RWPE1 (cell line): ENCODE measurements at regions not wholly inside any gene's neighbourhood (a gene's known extent, or its start where the extent isn't known, plus 50 kb on each side); places are given as distances from the start of the nearest gene placed in this dataset.

ENCODE experiments used
- CTCF ChIA-PET: fragments of 350-600 bp; sonication (Branson Sonifier 250); formaldehyde crosslinking; extraction: SDS; loops from one replicate; lab custom pipeline; 2021; lab: Yijun Ruan, JAX
- POLR2A ChIA-PET: fragments of 400-600 bp; formaldehyde crosslinking; extraction: SDS; loops from one replicate; lab custom pipeline; 2020; ENCODE audit warnings: antibody characterized with exemption; ENCODE audit not compliant: low non-redundant PET; lab: Yijun Ruan, JAX
- DNase-seq: peaks from one replicate; pipeline ENCODE4 v3.0.0; 2012; ENCODE audit warnings: low spot score
- H3K27ac ChIP-seq: fragments of 450-650 bp; 2 replicates; pipeline ENCODE4 v1.5.1; 2017
- TF ChIP-seq, protein P1 (sequence below): fragments of 450-650 bp; conservative IDR thresholded peaks from 2 replicates; pipeline ENCODE4 v1.5.1; 2017; ENCODE audit warnings: low read depth, mild to moderate bottlenecking

DNA sequence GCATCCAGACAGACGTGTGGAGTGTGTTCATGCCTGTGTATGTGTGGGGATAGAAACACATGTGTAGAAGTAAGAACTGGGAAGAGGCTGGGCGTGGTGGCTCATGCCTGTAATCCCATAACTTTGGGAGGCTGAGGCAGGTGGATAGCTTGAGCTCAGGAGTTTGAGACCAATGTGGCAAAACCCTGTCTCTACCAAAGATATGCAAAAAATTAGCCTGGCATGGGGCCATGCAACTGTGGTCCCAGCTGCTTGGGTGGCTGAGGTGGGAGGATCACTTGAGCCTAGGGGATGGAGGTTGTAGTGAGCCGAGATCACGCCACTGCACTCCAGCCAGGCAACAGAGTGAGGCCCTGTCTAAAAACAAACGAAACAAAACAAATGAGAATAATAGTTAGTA lies 1166.6 kb downstream of the TBC1D22A start:
- H3K27ac ChIP-seq = no peak overlapping the region
- ChIA-PET CTCF (no interaction called here), POLR2A (no interaction called here)
- TF ChIP-seq, protein P1, sequence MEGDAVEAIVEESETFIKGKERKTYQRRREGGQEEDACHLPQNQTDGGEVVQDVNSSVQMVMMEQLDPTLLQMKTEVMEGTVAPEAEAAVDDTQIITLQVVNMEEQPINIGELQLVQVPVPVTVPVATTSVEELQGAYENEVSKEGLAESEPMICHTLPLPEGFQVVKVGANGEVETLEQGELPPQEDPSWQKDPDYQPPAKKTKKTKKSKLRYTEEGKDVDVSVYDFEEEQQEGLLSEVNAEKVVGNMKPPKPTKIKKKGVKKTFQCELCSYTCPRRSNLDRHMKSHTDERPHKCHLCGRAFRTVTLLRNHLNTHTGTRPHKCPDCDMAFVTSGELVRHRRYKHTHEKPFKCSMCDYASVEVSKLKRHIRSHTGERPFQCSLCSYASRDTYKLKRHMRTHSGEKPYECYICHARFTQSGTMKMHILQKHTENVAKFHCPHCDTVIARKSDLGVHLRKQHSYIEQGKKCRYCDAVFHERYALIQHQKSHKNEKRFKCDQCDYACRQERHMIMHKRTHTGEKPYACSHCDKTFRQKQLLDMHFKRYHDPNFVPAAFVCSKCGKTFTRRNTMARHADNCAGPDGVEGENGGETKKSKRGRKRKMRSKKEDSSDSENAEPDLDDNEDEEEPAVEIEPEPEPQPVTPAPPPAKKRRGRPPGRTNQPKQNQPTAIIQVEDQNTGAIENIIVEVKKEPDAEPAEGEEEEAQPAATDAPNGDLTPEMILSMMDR = no peak
- DNase-seq = no peak

DNA sequence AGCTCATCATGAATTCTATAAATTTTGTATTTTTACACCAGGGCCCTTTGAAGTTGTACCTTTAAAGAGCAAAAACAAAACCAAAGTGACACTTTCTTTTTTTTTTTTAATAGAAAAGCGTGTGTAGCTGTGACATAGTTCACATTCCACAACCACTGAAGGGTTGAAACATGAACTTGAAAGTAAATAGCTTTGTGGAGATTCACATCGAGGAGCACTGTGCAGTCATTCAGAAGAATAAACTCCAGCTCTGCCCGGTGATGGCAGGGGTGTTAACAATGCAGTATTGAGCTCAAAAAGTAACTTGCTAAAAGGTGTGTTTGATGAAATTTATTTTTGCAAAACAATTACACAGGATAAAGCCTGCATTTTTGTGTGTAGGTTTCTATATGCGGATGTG lies 1166.2 kb downstream of the TBC1D22A start:
- TF ChIP-seq, protein P1 = no peak
- POLR2A ChIA-PET = no interaction called here
- DNase-seq = no peak
- no peak overlapping the region for H3K27ac ChIP-seq
- CTCF ChIA-PET = no interaction called here

DNA sequence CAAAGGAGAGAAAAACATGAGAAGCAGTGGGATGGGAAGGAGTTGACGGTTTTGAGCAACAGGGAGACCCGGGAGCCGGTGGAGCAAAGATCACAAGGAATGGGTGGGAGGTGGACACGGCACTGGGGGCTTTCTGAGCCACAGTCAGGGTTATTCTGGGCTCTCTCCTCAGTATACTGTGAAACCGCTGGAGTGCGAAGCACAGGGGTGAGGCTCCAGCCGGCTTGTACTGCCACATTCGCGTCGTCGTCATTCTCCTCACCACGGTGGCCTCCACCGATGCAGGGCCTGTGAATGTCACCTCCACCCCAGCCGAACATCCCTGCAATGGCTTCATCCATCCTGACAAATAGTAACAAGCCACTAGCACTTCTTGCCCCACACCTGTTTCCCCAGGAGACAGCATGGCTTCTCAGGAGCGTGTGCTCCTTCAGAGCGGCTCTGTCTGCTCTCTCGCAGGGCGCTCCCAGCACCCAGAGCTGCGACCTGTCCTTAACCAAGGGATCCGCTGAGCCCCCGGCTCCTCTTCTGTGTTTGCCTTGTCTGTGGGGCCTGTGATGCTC lies 1165.3 kb downstream of the TBC1D22A start:
- ChIA-PET CTCF (no interaction called here), POLR2A (no interaction called here)
- TF ChIP-seq, protein P1 = no peak
- DNase-seq = no peak
- no peak overlapping the region for H3K27ac ChIP-seq

DNA sequence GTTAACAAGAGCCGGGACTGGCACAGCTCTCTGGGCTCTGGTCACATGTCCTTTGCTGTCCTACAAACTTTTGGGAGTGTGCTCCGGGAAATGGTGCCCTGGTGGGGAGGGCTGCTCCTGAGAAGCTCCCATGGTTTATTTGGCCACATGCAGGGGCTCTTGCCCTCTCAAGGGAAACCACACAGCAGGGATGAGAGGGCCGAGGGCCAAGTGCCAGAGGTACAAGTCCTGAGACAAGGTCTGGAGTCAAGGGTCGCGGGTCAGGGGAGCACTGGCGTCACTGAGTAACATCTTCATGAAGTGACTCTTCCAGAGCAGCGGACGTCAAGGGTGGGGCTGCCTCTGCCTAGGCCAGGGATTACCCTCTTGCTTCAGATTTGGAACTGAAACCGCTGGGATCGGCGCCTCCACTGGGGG lies 1160.6 kb downstream of the TBC1D22A start:
- TF ChIP-seq, protein P1 = no peak
- DNase-seq = no peak
- CTCF ChIA-PET = no interaction called here
- no peak overlapping the region for H3K27ac ChIP-seq
- POLR2A ChIA-PET = no interaction called here

DNA sequence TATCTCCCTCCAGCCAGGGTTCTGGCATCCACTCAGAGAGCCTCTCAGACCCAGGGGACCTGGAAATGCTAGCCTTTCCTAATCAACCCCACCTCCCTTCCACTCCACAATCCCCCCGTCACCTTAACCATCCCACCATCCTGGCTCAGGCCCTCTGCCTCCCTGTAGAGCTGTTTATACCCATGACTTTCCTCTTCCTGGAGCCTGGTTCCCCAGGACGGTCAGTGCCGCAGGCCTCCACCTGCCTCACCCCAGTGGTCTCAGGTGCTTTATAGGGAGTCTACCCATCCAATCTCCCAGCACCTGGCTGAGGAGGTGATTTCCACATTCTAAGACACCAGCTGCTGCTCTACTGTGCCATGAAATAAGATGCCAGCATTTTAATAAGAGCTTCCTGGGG lies 1159.5 kb downstream of the TBC1D22A start:
- TF ChIP-seq, protein P1 = no peak
- ChIA-PET POLR2A (no interaction called here), CTCF (no interaction called here)
- DNase-seq = no peak
- no peak overlapping the region for H3K27ac ChIP-seq

DNA sequence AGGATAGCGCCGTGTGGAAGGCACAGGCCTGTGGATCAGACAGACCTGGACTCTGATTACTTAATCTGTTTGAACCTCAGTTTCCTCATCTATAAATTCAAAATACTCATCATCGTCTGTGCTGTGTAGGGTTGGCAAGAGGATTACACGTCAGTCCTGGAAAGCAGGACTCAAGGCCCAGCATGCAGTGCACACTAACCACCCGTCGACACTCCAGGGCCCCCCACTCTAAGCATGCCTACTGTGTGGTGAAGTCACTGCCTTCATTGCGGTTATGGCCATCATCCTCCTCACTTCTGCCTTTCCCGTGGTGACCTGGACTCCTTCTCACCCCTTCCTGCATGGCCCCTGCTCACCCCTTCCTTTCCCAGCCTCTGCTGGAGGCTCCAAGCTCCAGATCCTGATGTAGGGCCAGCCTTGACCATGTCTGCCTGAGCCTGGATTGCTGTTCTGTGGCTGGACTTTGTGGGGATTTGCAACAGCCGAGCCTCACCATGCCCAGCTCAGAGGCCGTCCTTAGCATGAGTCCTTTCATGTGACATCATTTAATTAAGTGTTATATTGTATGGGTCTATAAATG lies 1158.0 kb downstream of the TBC1D22A start:
- no peak for DNase-seq
- ChIA-PET CTCF (no interaction called here), POLR2A (no interaction called here)
- TF ChIP-seq, protein P1 = no peak
- H3K27ac ChIP-seq = no peak overlapping the region
